GM12891 (cell line): ENCODE measurements at regions not wholly inside any gene's neighbourhood (a gene's known extent, or its start where the extent isn't known, plus 50 kb on each side); places are given as distances from the start of the nearest gene placed in this dataset.

Source experiments
- PAX5 ChIP-seq: IDR thresholded peaks from 2 replicates; pipeline ENCODE4 v1.6.1; 2011; ENCODE audit warnings: low read length, moderate library complexity, mild to moderate bottlenecking; ENCODE audit not compliant: insufficient read depth, severe bottlenecking
- POLR2A ChIP-seq: IDR thresholded peaks from 2 replicates; pipeline ENCODE4 v1.6.1; 2011; ENCODE audit warnings: low read depth, low read length, control low read depth
- POLR2AphosphoS5 ChIP-seq: IDR thresholded peaks from 2 replicates; pipeline ENCODE4 v1.6.1; 2011; ENCODE audit warnings: low read depth, low read length, control low read depth
- SPI1 ChIP-seq: IDR thresholded peaks from 2 replicates; pipeline ENCODE4 v1.6.1; 2011; ENCODE audit warnings: low read depth, low read length, control low read depth
- TAF1 ChIP-seq: IDR thresholded peaks from 2 replicates; pipeline ENCODE4 v1.6.1; 2011; ENCODE audit warnings: low read depth, low read length, control low read depth

DNA sequence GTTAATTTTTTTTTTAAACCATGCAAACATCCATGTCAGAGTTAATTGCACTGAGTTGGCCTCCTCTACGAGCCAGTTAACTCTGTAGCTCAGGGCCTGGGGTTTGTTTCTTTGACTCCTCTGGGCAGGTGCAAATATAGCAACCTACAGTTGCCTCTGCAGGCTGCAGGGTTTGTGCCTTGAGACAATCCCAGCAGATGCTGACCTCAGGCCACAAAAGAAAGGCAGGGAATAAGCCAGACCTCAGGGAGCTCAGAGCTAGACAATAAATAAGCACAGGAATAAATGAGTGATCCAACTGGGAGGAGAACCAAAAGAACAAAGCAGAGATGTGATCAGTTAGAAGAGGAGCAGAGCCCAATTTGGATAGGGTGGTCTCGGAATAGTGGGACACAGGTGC lies 390.8 kb downstream of the SHANK2 start:
- no peak for TF ChIP-seq POLR2A
- TF ChIP-seq POLR2AphosphoS5: no peak
- no peak for TF ChIP-seq SPI1
- TF ChIP-seq TAF1: no peak
- TF ChIP-seq PAX5: no peak
